Loucy (cell line): ENCODE measurements at regions not wholly inside any gene's neighbourhood (a gene's known extent, or its start where the extent isn't known, plus 50 kb on each side); places are given as distances from the start of the nearest gene placed in this dataset.

Experiments used
- CTCF ChIP-seq: fragments of 200-600 bp; sonication (generic); conservative IDR thresholded peaks from 2 replicates; pipeline ENCODE4 v1.5.1; 2014; ENCODE audit warnings: mild to moderate bottlenecking, antibody characterized with exemption, low read length
- EZH2phosphoT487 ChIP-seq: fragments of 200-600 bp; IDR thresholded peaks from 2 replicates; pipeline ENCODE4 v1.6.1; 2018; ENCODE audit warnings: antibody characterized with exemption, mild to moderate bottlenecking, moderate library complexity, borderline replicate concordance

DNA sequence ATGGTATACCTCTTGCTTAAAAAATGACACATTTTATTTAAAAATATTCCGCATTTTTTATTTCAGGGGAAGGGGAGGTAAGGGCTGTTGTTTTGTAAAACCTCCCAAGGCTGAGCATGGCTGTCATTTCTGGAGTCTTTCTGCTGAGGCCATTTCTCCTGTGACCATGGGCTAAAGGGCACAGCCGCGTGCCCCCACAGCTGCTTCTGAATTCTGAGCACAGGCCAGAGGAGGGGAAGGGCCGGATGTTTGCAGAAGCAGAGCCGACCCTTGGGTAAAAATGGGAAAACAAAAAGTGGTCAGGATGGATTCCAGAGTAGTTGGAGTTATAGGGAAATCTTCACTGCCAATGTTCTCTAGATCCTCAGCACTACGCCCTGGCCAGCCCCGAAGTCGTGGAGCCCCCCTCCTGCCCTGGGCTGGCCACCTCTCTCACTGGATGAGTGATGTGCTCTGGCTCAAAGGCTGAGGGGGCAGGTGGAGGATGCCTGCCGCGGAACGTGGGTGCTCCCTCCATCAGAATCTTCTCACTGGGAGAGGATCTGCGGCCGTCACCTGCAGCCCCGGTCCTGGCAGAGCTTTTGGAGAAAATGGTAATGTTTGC lies 131.3 kb upstream of the ZEB1 start:
- TF ChIP-seq CTCF (no peak), EZH2phosphoT487 (no peak)
